ENCODE measurements at regions not wholly inside any gene's neighbourhood (a gene's known extent, or its start where the extent isn't known, plus 50 kb on each side); places are given as distances from the start of the nearest gene placed in this dataset.

DNA sequence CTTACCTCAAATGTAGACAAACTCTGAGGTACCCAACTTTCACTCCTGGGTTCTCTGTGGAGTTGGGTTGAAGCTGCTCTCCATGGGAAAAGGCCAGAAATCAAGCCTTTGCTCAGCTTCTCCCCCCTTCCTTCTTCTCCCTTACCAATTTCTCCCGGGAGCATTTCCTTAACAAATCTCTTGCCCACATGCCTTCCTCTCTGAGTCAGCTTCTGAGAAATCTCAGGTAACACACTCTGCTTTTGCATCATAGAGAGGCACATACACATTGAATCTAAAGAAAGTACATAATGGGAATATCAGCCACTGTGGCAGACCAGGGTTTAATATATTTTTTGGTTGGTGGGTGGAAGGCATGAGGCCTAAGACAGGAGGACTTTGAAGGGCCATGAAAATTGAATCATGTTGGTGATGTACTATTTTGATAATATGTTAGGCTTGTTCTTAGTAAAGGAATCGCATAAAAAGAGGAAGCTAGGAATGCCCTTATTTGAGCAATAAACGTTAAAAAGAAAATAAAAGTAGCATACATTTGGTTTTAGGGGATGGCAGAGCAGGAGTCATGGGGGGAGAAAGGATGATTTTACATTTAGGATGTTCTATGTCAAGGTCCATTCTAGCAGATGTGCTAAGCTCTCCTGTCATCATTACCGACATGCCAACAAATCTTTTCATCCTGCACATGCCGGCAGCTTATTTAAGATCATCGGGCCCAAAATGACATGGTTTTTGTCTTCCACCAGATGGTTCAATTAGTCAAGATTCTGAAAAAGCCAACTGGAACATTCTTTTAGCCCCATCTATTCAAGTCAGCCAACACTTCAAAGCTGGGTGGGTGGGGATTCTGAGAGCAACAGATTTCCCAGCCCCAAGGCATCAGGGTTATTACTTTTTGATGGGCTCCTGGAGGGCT lies 199.5 kb upstream of the CLINT1 start:
- Histone ChIP-seq H3K9ac (ENCODE audit: control insufficient read depth, insufficient read depth, low read length) (no peak overlapping the region), H3K79me2 (ENCODE audit: control insufficient read depth, insufficient read depth, low read length) (no peaks in the 10 kb centered on the region), H4K20me1 (ENCODE audit: control insufficient read depth, insufficient read depth) (no peaks in the 10 kb centered on the region), H3K27me3 (replicated peaks in 1 of 2; ENCODE audit: control insufficient read depth in 2 of 2, insufficient read depth in 2 of 2, low read length in 1 of 2) (no peaks in the 10 kb centered on the region; a peak in 2 of 4 replicates), H3K4me1 (ENCODE audit: control insufficient read depth, insufficient read depth, low read length) (no peaks in the 10 kb centered on the region), H3K27ac (ENCODE audit: control insufficient read depth, insufficient read depth) (no peak overlapping the region), H2AFZ (ENCODE audit: control insufficient read depth, low read depth, low read length) (no peak overlapping the region), H3K4me2 (ENCODE audit: control insufficient read depth, insufficient read depth) (no peak overlapping the region), H3K4me3 (no peak overlapping the region), H3K36me3 (ENCODE audit: control insufficient read depth in 2 of 2, insufficient read depth in 2 of 2, low read length in 1 of 2) (no peaks in the 10 kb centered on the region), H3K9me3 (replicated peaks; ENCODE audit: control insufficient read depth, insufficient read depth, low read length) (no peaks in the 10 kb centered on the region)
- no TSS peak for BruUV-seq (replicated peaks)
- ChIA-PET SMC1A (ENCODE audit: uncharacterized antibody, unreplicated experiment) (interaction anchor here (0.8 kb wide), 1 partner anchor 12 kb away, joined by 3 read pairs; no protein-coding TSS in a partner anchor), CTCF (interaction anchor here (0.8 to 5.5 kb wide), 2 partner anchors 10 to 16 kb away, joined by 3 to 51 read pairs; no protein-coding TSS in a partner anchor), RAD21 (ENCODE audit: unreplicated experiment) (no interaction called here), POLR2A (no interaction called here)
- in situ Hi-C loops (cut with MboI) (no loop called here), intact Hi-C loops (cut with micrococcal nuclease; ENCODE audit: unreplicated experiment) (no loop called here)
- no peak for FAIRE-seq
- TF ChIP-seq JUND (IDR thresholded peaks at IDR 0.05; ENCODE audit: low read depth, low read length), result no peak
- TF ChIP-seq, protein P1, sequence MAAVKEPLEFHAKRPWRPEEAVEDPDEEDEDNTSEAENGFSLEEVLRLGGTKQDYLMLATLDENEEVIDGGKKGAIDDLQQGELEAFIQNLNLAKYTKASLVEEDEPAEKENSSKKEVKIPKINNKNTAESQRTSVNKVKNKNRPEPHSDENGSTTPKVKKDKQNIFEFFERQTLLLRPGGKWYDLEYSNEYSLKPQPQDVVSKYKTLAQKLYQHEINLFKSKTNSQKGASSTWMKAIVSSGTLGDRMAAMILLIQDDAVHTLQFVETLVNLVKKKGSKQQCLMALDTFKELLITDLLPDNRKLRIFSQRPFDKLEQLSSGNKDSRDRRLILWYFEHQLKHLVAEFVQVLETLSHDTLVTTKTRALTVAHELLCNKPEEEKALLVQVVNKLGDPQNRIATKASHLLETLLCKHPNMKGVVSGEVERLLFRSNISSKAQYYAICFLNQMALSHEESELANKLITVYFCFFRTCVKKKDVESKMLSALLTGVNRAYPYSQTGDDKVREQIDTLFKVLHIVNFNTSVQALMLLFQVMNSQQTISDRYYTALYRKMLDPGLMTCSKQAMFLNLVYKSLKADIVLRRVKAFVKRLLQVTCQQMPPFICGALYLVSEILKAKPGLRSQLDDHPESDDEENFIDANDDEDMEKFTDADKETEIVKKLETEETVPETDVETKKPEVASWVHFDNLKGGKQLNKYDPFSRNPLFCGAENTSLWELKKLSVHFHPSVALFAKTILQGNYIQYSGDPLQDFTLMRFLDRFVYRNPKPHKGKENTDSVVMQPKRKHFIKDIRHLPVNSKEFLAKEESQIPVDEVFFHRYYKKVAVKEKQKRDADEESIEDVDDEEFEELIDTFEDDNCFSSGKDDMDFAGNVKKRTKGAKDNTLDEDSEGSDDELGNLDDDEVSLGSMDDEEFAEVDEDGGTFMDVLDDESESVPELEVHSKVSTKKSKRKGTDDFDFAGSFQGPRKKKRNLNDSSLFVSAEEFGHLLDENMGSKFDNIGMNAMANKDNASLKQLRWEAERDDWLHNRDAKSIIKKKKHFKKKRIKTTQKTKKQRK (IDR thresholded peaks at IDR 0.05; ENCODE audit: low read depth, low read length), result no peak
- no peak for TF ChIP-seq BHLHE40 (IDR thresholded peaks at IDR 0.05; ENCODE audit: borderline replicate concordance in 1 of 2, low read depth in 2 of 2, low read length in 1 of 2)
- TF ChIP-seq HDAC2 (IDR thresholded peaks at IDR 0.05), result no peak
- TF ChIP-seq FOXM1 (IDR thresholded peaks at IDR 0.05; ENCODE audit: low read depth, low read length), result no peak
- TF ChIP-seq CREB1 (IDR thresholded peaks at IDR 0.05; ENCODE audit: low read depth), result no peak
- TF ChIP-seq RUNX3 (IDR thresholded peaks at IDR 0.05; ENCODE audit: low read length), result no peak
- TF ChIP-seq ASH2L (IDR thresholded peaks at IDR 0.05; ENCODE audit: borderline replicate concordance, low read depth), result no peak
- no peak for TF ChIP-seq ESRRA (IDR thresholded peaks at IDR 0.05; ENCODE audit: low read length)
- TF ChIP-seq EZH2 (IDR thresholded peaks at IDR 0.05; ENCODE audit: borderline replicate concordance, control insufficient read depth, low read depth, low read length), result no peak
- TF ChIP-seq, protein P2, sequence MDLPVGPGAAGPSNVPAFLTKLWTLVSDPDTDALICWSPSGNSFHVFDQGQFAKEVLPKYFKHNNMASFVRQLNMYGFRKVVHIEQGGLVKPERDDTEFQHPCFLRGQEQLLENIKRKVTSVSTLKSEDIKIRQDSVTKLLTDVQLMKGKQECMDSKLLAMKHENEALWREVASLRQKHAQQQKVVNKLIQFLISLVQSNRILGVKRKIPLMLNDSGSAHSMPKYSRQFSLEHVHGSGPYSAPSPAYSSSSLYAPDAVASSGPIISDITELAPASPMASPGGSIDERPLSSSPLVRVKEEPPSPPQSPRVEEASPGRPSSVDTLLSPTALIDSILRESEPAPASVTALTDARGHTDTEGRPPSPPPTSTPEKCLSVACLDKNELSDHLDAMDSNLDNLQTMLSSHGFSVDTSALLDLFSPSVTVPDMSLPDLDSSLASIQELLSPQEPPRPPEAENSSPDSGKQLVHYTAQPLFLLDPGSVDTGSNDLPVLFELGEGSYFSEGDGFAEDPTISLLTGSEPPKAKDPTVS (IDR thresholded peaks at IDR 0.05; ENCODE audit: low read depth, low read length), result no peak
- no peak for TF ChIP-seq SPI1 (IDR thresholded peaks at IDR 0.05; ENCODE audit: borderline replicate concordance, insufficient read depth, low read depth, low read length)
- no peak for TF ChIP-seq WRNIP1 (IDR thresholded peaks at IDR 0.05; ENCODE audit: borderline replicate concordance, low read depth, low read length)
- no peak for DNase-seq (ENCODE audit: low read depth, low spot score)
- ATAC-seq, result no peak
- 30% methylated on average over 6 of the region's 6 CpGs for WGBS (ENCODE audit: insufficient coverage, insufficient replicate concordance, low lambda C conversion rate, missing lambda C conversion rate)
